GM23248 (cell line): ENCODE measurements at regions not wholly inside any gene's neighbourhood (a gene's known extent, or its start where the extent isn't known, plus 50 kb on each side); places are given as distances from the start of the nearest gene placed in this dataset.

Source experiments
- DNase-seq: peaks from one replicate; pipeline ENCODE4 v3.0.0-alpha.2; 2015
- H2AFZ ChIP-seq: fragments of 200-600 bp; sonication (generic); 2 replicates; pipeline ENCODE4 v1.6.1; 2016; ENCODE audit warnings: antibody characterized with exemption
- H3F3A ChIP-seq: fragments of 200-600 bp; sonication (generic); 2 replicates; pipeline ENCODE4 v1.6.1; 2016; ENCODE audit warnings: mild to moderate bottlenecking, antibody characterized with exemption, mixed run types; ENCODE audit not compliant: insufficient read depth
- H3K27ac ChIP-seq: fragments of 200-600 bp; sonication (generic); 2 replicates; pipeline ENCODE4 v1.5.1; 2016; ENCODE audit warnings: mild to moderate bottlenecking
- H3K27me3 ChIP-seq: fragments of 200-600 bp; sonication (generic); replicated peaks from 2 replicates; pipeline ENCODE4 v1.6.1; 2016; ENCODE audit warnings: mild to moderate bottlenecking; ENCODE audit not compliant: insufficient read depth
- H3K36me3 ChIP-seq: fragments of 200-600 bp; sonication (generic); 2 replicates; pipeline ENCODE4 v1.6.1; 2016; ENCODE audit warnings: low read depth, mild to moderate bottlenecking
- H3K4me1 ChIP-seq: fragments of 200-600 bp; sonication (generic); 2 replicates; pipeline ENCODE4 v1.6.1; 2016; ENCODE audit warnings: mild to moderate bottlenecking; ENCODE audit not compliant: insufficient read depth
- H3K4me2 ChIP-seq: fragments of 200-600 bp; sonication (generic); one replicate; pipeline ENCODE4 v1.6.1; 2016; ENCODE audit warnings: mild to moderate bottlenecking; ENCODE audit not compliant: unreplicated experiment
- H3K4me3 ChIP-seq: fragments of 200-600 bp; sonication (generic); 2 replicates; pipeline ENCODE4 v1.5.1; 2016; ENCODE audit warnings: mild to moderate bottlenecking
- H3K79me2 ChIP-seq: fragments of 200-600 bp; sonication (generic); 2 replicates; pipeline ENCODE4 v1.6.1; 2016; ENCODE audit warnings: mild to moderate bottlenecking; ENCODE audit not compliant: insufficient read depth
- H3K9ac ChIP-seq: fragments of 200-600 bp; sonication (generic); 2 replicates; pipeline ENCODE4 v1.6.1; 2016; ENCODE audit warnings: mild to moderate bottlenecking
- H3K9me2 ChIP-seq: fragments of 200-600 bp; sonication (generic); 2 replicates; pipeline ENCODE4 v1.6.1; 2016; ENCODE audit warnings: mixed run types, mild to moderate bottlenecking, moderate library complexity; ENCODE audit not compliant: insufficient read depth
- H3K9me3 ChIP-seq: fragments of 200-600 bp; sonication (generic); one replicate; pipeline ENCODE4 v1.6.1; 2017; ENCODE audit warnings: low read depth
- H4K20me1 ChIP-seq: fragments of 200-600 bp; sonication (generic); 2 replicates; pipeline ENCODE4 v1.6.0; 2016; ENCODE audit not compliant: insufficient read depth
- EZH2 ChIP-seq: fragments of 200-600 bp; sonication (generic); IDR thresholded peaks from 2 replicates; pipeline ENCODE4 v1.6.1; 2018; ENCODE audit warnings: antibody characterized with exemption, mild to moderate bottlenecking; ENCODE audit not compliant: insufficient read depth, poor library complexity, severe bottlenecking
- EZH2phosphoT487 ChIP-seq: fragments of 200-600 bp; sonication (generic); IDR thresholded peaks from 2 replicates; pipeline ENCODE4 v1.6.1; 2018; ENCODE audit warnings: antibody characterized with exemption, moderate library complexity, mild to moderate bottlenecking, low read depth; ENCODE audit not compliant: insufficient read depth
- WGBS, 2 experiments: methylation state at CpG; one replicate each; pipeline ENCODE4 v1.1.6; 2015 to 2017; ENCODE audit warnings: low lambda C conversion rate in 2 of 2, low coverage in 1 of 2; ENCODE audit errors: missing lambda C conversion rate in 2 of 2; 5-methylcytosine and 5-hydroxymethylcytosine counted together
- in situ Hi-C: fragments of 300-500 bp; cut with MboI; formaldehyde crosslinking; loops from 2 replicates; pipeline ENCODE4 v1.15.0; 2020

- Histone ChIP-seq H3K27me3 (peaks cover 20% of the 10 kb centered on the region), H3K9me2 (no peaks in the 10 kb centered on the region), H3K4me1 (no peaks in the 10 kb centered on the region), H3K27ac (no peak overlapping the region), H2AFZ (no peak overlapping the region), H4K20me1 (no peaks in the 10 kb centered on the region), H3K79me2 (no peaks in the 10 kb centered on the region), H3K9ac (no peak overlapping the region), H3K4me3 (no peak overlapping the region), H3F3A (no peaks in the 10 kb centered on the region), H3K4me2 (no peak overlapping the region), H3K36me3 (no peaks in the 10 kb centered on the region), H3K9me3 (no peaks in the 10 kb centered on the region)
- in situ Hi-C loops: no loop called here
- no peak for DNase-seq
- TF ChIP-seq EZH2: no peak
- no peak for TF ChIP-seq EZH2phosphoT487
Observed at GRCh38 chr3:194029846-194030245, 106.1 kb upstream of the HES1 start.

GRCh38 chr3:194030372-194030771 lies 105.6 kb upstream of the HES1 start:
- Histone ChIP-seq H3K79me2 (no peaks in the 10 kb centered on the region), H4K20me1 (no peaks in the 10 kb centered on the region), H3K9me3 (no peaks in the 10 kb centered on the region), H3K27me3 (peaks cover 20% of the 10 kb centered on the region), H3F3A (no peaks in the 10 kb centered on the region), H3K4me1 (no peaks in the 10 kb centered on the region), H2AFZ (no peak overlapping the region), H3K27ac (no peak overlapping the region), H3K4me3 (no peak overlapping the region), H3K9ac (no peak overlapping the region), H3K9me2 (no peaks in the 10 kb centered on the region), H3K36me3 (no peaks in the 10 kb centered on the region), H3K4me2 (no peak overlapping the region)
- in situ Hi-C loops: no loop called here
- WGBS, 2 experiments: 33 to 71% methylated on average over 1 to 4 of the region's 4 CpGs
- no peak for DNase-seq
- TF ChIP-seq EZH2phosphoT487 (no peak), EZH2 (no peak)

- no peak for TF ChIP-seq EZH2phosphoT487
- TF ChIP-seq EZH2: no peak
- WGBS, 2 experiments: 81% methylated on average over 9 of the region's 9 CpGs
- in situ Hi-C loops: no loop called here
- Histone ChIP-seq H3K79me2 (no peaks in the 10 kb centered on the region), H4K20me1 (no peaks in the 10 kb centered on the region), H2AFZ (no peak overlapping the region), H3K9me2 (no peaks in the 10 kb centered on the region), H3K36me3 (no peaks in the 10 kb centered on the region), H3K9me3 (no peaks in the 10 kb centered on the region), H3K27ac (no peak overlapping the region), H3K4me1 (no peaks in the 10 kb centered on the region), H3K9ac (no peak overlapping the region), H3K4me2 (no peak overlapping the region), H3F3A (no peaks in the 10 kb centered on the region), H3K4me3 (no peak overlapping the region), H3K27me3 (peaks cover 16% of the 10 kb centered on the region)
- DNase-seq: no peak
Observed at GRCh38 chr3:194031349-194031748, 104.6 kb upstream of the HES1 start.

GRCh38 chr3:194031867-194032635 lies 103.9 kb upstream of the HES1 start:
- Histone ChIP-seq H3K4me3 (no peak overlapping the region), H4K20me1 (no peaks in the 10 kb centered on the region), H3K9ac (no peak overlapping the region), H3K27ac (no peak overlapping the region), H3F3A (no peaks in the 10 kb centered on the region), H3K27me3 (peaks cover 9% of the 10 kb centered on the region), H3K9me2 (no peaks in the 10 kb centered on the region), H3K4me1 (no peaks in the 10 kb centered on the region), H2AFZ (no peak overlapping the region), H3K36me3 (no peaks in the 10 kb centered on the region), H3K9me3 (no peaks in the 10 kb centered on the region), H3K79me2 (no peaks in the 10 kb centered on the region), H3K4me2 (no peak overlapping the region)
- in situ Hi-C loops: no loop called here
- 68 to 71% methylated on average over 12 of the region's 12 CpGs for whole genome bisulfite sequencing, 2 experiments
- DNase-seq: no peak
- TF ChIP-seq EZH2: no peak
- no peak for TF ChIP-seq EZH2phosphoT487
